ENCODE measurements at regions not wholly inside any gene's neighbourhood (a gene's known extent, or its start where the extent isn't known, plus 50 kb on each side); places are given as distances from the start of the nearest gene placed in this dataset.
A peak's percentile ranks its signal among the peaks of the same experiment; 100 is the strongest.

DNA sequence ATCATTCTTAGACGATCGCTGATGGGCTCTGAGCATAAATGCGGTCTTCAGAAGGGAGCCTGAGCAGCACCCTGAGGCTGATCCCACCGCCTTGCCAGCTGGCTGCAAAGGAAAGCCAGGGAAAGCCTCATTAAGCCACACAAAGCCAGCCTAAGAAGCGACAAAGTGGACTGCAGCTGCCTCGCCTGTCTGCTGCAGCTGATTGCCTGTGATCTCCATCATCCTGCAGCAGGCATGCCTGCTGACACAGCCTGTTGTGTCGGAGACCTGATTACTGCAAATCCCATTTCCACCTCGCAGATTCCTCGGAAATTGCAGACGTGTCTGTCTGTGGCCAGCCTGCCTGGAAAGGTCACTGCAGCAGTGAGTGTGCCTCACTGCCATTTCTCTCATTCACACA, 1087.0 kb upstream of the AUTS2 start:
- DNase-seq: no peak

DNA sequence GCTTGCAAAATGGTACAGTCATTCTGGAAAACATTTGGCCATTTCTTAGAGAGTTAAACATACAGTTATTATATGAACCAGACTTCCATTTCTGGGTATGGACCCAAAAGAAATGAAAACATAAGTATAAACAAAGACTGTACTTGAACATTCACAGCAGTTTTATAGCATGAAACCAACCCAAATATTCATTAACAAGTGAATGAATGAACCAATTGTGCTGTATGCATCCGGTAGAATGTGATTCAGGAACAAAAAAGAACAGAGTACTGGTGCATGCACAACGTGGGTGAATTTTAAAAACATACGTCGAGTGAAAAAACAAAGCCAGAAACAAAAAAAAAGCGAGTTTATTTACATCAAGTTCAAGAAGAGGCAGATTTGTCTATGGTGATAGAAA, 1085.8 kb upstream of the AUTS2 start:
- DNase-seq: no peak

DNA sequence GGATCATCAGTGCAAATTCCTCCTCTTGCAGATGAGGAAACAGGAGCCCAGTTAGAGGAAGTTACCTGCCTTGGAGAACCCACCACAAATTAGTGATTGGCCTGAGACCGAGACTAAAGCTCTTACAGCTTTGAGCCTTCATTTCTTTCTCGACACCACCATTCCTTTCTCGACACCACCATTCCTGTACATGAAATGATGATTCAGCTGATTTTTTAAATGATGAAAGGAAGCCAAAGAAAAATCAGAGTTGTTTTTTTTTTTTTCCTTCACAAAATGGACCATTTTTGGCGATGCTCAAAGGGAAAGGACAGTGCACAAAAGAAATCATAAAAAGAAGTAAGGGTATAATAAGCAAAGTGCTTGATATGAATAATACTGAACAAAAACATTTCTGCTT, 1080.2 kb upstream of the AUTS2 start:
- no peak for DNase-seq

DNA sequence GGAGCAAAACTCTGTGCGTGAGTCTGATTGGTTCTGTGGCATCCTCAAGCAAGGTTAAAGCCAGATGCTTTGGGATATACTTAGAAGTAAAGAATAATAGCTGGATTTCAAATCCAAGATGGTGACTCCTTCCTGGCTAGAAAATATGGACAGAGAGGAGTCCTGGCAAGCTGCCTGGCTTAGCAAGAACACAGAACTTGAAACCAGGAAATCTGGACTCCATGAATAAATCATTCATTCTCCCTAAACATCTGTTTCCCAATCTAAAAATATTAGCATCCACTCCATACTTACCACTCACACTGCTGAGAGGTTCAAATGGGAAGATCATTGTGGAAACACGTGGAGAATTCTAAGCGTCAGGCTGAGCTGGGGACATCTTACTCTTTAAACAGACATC, 1074.1 kb upstream of the AUTS2 start:
- DNase-seq: no peak

DNA sequence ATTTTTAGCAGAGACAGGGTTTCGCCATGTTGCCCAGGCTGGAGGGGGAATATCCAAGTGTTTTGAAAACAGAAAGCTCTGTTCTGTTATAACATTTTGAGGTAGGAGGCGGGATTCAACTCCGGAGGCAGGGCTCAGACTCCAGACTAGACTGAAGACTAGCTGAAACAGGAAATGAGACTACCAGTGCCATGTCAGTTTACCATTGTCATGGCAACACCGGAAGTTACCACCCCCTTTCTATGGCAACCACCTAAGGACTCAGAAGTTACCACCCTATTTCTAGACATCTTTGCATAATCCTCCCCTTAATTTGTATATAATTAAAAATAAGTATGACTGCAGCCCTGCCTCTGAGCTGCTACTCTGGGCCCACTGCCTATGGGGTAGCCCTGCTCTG, 1069.1 kb upstream of the AUTS2 start:
- DNase-seq: no peak

DNA sequence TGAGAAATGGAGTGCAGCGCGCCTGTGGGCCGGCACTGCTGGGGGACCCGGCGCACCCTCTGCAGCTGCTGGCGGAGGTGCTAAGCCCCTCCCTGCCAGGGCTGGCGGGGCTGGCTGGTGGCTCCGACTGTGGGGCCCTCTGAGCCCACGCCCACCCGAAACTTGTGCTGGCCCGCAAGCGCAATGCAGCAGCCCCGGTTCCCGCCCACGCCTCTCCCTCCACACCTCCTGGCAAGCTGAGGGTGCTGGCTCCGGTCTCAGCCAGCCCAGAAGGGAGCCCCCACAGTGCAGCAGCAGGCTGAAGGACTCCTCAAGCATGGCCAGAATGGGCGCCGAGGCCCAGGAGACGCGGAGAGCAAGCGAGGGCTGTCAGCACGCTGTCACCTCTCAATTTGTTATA, 1063.0 kb upstream of the AUTS2 start:
- no peak for DNase-seq

DNA sequence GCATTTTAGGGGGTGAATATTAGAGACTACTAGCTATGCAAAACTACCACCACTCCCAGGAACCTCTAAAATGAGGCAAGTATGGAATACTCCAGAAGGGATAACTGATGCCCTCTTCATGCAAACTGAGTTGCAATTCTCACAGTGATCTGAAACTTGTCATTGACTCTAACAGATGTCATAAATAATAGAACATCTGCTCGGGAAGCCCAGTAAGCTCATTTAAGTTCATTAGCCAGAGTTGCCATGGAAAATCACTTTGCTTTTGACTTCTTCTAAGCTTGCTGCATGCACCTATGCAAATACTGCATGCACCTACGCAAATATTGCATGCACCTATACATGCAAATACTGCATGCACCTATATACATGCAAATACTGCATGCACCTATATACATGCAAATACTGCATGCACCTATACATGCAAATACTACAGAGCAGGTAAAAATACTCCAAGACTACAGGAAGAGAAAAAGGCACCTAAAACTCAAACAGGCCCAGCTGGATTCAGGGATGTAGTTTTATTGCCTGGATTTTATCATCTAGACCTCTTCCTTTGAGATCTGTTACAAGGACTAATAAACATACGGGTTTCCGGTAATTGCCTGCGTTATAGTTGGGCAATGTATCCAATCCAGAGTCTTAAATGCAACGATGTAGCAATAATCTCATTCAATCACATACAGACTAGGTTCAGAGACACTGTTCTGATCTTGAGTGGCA, 1061.1 kb upstream of the AUTS2 start:
- DNase-seq: no peak

DNA sequence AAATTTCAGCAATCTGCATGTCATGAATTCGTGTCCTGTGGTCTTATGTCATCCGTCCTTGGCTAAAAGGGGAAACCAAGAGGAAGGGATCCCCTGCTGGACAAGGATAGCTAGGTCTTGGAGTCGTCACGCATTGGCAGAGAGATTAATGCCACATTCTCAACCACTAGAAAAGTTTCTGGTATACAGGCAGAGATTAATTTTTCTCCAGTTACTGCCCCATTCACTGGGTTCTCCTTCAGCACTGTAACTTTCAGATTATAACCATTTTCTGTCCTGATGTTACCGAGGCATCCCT, 1060.6 kb upstream of the AUTS2 start:
- no peak for DNase-seq

DNA sequence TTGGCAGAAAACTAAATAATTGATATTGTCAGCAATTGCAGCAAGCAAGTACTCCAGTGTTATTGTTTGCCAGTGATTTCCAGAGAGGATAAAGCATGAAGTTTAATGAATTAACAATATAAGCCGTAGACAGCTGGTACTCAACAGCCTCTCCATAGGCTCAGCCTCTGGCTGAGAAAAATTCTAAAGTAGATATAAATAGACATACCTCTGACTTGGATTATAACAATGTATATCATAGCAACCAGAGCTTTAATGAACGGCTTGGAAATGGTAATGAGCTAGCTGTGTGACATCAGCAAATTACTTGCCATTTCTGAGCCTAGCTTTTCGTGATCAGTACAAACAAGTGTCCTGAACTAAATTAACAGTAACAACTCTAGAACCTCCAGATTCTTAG, 1055.4 kb upstream of the AUTS2 start:
- no peak for DNase-seq

DNA sequence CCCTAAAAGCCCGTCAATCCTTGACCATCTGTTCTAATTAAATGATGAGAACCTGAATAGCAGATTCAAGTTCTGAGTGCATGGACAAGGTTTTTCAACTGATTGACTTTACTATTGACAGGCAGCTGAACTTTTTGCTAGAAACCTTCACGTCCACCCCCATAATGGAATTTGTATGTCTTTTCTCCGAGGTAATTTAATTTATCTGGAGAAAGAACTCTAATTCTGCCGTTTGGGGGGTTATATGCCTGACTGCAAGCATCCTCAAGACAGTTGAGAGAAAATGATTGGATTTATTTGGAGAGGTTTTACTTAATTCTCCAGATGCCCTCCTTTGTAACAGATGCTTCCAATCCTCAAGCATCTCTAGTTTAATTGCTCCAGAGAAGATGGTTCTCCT, 1053.4 kb upstream of the AUTS2 start:
- DNase-seq: no peak

DNA sequence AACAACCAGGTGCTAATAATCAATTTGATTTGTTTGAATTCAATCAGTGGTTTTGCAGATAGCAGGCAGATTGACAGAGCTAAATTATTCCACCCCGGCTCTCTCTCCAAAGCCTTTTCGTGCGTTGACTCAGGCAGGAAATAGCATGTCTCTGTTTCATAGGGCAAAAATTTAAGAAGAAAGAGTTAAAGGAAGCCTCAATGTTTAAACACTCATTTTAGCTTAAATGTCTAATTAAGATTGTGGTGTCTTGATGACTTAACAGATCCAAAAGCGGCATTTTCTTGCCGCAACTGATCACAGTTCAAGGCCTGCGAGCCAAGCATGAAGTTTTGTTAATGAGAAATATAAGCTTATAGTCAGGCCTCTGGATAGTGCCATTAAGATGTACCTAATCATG, 1051.1 kb upstream of the AUTS2 start:
- DNase-seq: no peak

DNA sequence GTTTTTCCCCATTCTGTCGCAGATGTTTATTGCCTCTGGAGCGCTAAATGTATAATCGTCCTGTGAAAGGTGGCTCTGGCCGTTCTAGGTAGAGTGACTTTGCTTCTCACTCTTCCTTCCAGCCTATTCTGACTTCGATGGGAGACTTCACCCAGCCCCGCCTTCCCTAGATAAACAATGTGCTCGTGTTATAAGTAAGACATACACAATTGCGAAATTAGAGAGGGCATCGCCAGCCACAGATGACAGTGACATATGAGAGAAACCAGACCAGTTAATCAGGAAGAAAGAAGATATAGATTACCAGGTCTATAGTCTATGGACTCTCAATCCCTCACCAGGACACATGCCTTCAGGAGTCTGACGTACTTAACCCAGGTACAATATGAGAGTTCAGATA, 1050.5 kb upstream of the AUTS2 start:
- peak; percentile 63 for DNase-seq

DNA sequence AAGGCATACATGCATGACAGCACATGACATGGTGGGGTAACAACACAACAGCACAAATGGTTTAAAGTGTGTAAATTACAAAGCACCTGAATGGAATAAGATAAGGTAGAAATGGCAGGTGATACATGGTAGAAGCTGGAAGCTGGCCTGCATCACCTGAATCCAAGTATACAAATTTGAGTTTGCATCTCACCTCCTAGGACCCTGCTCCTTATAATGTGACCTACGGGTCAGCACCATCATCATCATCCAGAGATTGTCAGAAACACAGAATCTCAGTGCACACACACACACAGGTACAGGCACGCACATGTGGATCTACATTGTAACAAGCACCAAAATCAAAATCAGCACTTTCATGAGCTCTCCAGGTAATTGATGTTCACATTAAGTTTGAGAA, 1048.2 kb upstream of the AUTS2 start:
- no peak for DNase-seq

DNA sequence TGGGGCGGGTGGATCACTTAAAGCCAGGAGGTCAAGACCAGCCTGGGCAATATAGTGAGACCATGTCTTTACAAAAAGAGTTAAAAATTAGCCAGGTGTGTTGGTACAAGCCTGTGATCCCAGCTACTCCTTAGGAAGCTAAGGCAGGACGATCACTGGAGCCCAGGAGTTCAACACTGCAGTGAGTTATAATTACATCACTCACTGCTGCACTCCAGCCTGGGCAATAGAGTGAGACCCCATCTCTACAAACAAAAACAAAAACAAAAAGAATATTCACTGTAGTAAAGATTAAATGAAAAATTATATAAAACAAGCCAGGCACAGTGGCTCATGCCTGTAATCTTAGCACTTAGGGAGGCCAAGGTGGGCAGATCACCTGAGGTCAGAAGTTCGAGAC, 1047.6 kb upstream of the AUTS2 start:
- DNase-seq: no peak

DNA sequence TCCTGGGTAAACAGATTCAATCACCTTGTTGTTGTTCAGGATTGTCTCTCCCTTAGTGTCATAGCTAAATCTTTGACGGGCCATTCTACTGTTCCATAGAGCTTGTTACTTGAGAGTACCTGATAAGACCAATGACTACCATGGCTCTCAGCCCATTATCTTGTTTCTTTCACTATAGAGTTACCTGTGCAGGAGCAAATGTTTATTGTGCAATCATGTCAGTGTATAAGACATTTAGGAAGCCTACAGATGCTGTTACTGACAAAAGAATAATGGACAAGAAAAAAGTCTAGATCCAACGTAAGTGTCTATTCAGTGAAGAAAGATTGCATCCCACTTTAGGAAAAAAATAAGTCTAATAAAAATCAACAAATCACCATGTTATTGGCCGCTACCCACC, 1041.7 kb upstream of the AUTS2 start:
- DNase-seq: no peak

DNA sequence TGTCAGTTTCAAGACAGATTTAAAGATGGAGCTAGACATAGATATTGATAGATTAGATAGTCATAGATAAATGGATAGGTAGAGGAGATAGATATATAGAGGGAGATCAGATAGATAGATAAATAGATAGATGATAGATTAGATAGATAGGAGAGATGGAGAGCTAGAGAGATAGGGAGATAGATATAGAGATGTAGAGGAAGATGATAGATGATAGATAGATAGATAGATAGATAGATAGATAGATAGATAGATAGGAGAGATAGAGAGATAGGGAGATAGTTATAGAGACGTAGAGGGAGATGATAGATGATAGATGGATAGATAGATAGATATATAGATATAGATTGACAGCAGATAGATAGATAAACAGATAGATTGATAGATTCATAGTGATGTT, 1038.8 kb upstream of the AUTS2 start:
- DNase-seq: no peak

DNA sequence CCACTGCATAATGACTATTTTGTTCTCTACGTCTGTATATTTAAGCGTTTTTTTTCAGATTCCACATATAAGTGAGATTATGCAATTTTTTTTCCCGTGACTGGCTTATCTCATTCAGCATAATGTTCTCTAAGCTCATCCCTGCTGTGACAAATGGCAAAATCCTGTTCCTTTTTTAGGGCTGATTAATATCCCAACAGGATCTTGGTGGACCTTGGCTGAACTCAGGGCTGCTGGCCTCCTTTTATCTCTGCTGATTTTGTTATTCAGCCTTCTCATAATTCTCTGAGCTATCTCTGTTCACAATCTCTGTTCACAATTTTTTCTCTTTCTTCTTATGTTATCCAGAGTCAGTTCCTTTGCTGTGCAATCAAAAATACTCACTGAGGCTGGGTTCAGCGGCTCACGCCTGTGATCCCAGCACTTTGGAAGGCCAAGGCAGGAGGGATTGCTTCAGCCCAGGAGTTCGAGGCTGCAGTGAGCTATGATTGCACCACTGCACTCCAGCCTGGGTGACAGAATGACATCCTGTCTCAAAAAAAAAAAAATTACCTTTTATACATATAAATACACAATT, 1035.9 kb upstream of the AUTS2 start:
- no peak for DNase-seq

DNA sequence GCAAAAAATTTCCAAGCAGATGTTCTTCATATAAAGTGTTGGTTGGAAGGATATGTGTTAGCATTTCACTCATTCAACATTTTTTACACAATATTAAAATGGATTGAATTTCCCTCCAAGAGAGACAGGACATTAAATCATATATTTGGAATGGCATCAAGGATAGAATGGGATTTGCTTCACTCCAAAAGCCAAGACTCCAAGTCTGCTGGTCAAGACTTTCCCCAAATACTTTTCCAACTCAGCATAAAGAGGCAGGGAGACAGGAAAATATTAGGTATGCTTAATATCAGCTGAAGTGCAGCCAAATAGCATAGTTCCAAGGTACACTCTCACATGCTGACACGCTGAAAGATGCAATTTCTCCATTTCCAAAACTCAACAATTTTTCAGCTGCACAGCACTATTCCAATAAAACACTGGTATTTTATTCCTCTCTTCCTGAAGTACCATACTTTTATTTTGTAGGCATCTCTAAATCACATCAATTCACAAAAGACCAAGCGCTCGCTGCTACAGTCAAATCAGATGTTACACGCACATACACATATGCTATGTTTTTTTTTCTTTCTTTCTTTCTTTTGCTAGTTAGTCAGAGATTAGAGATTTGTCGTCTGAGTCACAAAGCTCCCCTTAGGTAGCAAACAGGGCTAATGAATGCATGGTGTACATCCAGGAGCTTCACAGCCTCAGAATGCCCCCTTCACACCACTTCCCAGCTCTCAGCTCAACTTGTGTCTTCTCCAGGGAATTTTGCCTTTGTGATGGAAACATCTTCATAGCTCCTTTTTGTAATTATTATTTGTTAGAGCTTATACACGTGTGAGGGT, 1033.8 kb upstream of the AUTS2 start:
- DNase-seq: no peak

DNA sequence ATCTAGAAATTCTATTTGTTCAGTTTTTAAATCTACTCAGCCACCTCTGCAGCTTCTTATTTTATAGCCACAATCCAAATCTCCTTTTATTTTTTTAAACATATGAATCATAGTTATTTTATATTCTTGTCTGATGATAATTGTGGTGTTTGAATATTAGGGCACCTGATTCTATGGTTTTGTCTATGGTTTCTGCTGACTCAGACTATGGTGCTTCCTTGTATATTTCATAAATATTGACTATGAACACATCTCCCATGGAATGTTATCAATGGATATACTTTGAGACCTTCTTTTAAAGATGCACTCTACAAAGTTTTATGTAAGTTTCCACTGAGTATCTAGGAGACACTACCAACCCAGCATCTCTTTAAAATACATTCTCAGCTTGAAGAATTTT, 1027.0 kb upstream of the AUTS2 start:
- DNase-seq: no peak

DNA sequence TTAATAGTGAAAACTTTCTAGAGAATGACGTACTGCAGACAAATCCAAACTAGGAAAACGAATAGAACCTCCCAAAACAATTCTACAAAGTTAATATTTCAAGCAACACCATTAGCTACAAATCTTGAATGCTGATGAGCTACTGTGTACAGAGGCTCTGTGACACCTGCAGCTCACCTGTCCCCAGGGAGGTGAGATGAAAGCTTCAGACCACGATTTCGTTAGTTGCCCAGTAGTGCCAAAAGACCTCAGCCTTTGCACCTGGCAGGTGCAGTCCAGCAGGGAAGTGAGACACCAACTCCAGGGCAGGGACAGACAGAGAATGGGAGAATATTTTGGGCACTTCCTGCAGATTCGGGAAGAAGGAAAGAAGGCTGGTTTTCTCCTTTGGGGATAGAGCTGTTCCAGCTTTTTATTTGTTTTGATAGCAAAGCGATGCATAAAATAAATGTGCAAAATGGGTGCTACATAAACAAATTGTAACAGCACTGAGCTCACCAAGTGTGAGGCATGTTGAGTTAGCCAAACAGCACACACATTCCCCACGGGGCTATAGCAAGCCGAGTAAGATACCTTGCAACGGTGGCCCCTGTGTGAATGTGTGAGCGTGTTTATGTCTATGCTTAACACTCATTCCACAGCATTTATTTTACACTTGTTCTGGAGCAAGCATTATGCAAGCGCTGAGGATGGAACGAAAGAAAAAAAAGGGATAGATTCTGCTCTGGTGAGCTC, 1024.8 kb upstream of the AUTS2 start:
- DNase-seq: peak; percentile 21

DNA sequence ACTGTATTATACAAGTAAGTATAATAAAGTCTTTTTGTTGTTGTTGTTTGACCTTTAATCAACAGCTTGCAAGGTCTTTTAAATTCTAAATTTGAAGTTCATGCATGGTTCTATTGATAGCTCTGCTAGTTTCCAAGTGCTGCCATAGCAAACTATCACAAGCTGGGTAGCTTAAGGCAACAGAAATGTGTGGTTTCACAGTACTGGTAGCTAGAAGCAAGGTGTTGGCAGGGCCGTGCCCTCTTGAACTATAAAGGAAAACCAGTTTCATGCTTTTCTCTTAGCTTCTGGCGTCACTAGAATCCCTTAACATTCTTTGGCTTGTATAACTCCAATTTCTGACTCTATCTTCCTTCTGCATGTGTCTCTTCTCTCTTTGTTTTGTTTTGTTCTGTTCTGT, 1021.9 kb upstream of the AUTS2 start:
- no peak for DNase-seq

DNA sequence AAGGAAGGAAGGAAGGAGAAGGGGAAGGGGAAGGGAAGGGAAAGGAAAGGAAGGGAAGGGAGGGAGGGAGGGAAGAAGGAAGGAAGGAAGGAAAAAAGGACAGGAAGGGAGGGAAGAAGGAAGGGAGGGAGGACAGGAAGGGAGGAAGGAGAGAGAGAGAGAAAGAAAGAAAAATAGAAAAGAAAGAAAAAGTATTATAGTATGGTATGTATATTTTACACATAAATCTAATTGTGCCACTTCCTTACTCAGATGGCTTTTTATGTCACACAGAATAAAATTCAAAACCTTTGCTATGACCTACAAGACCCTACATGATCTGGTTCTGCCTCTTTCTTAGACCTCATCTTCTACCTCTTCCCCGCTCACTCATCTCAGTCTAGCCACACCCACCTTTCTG, 1016.9 kb upstream of the AUTS2 start:
- DNase-seq: no peak

DNA sequence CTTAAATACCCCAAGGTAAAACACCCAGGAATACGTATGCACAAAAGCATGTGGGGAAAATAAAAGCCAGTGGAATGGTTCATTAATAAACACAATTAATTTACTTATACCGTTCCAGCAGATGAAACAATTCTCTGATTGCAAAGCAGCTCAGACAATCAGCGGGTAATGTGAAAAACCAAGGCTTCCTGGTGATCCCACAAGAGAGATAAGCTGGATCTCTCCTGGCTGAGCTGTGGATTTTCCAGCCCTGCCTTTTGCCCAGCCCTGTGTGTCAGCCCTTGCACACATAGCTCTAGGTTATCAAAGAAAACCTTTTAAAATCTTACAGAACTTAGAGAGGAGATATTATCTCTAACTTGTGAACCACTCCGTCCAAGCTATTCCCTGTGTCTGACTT, 1010.7 kb upstream of the AUTS2 start:
- no peak for DNase-seq

DNA sequence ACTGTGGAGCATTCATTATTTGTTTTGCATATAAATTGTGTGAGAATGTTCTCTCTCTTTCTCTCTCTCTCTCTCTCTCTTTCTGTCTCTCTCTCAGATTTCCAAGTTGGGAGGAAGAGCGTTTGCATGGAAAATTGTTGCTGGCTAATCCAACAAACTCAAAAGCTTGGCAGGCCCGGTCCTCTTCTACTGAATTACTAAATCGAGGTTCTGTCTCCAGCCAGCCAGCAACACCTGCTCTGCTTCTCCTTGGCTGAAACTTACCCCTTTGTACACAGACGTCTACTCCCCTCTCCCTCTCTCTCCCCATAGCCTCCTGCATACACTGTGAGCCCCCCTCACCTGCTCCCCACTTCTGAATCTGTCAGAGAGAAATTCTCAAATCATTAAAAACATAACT, 996.4 kb upstream of the AUTS2 start:
- DNase-seq: no peak
